RWPE1 (cell line): ENCODE measurements at regions not wholly inside any gene's neighbourhood (a gene's known extent, or its start where the extent isn't known, plus 50 kb on each side); places are given as distances from the start of the nearest gene placed in this dataset.

Experiments
- CTCF ChIA-PET: fragments of 350-600 bp; sonication (Branson Sonifier 250); formaldehyde crosslinking; extraction: SDS; loops from one replicate; lab custom pipeline; 2021; lab: Yijun Ruan, JAX
- POLR2A ChIA-PET: fragments of 400-600 bp; formaldehyde crosslinking; extraction: SDS; loops from one replicate; lab custom pipeline; 2020; ENCODE audit warnings: antibody characterized with exemption; ENCODE audit not compliant: low non-redundant PET; lab: Yijun Ruan, JAX
- DNase-seq: peaks from one replicate; pipeline ENCODE4 v3.0.0; 2012; ENCODE audit warnings: low spot score
- H3K27ac ChIP-seq: fragments of 450-650 bp; 2 replicates; pipeline ENCODE4 v1.5.1; 2017
- CTCF ChIP-seq: fragments of 450-650 bp; conservative IDR thresholded peaks from 2 replicates; pipeline ENCODE4 v1.5.1; 2017; ENCODE audit warnings: low read depth, mild to moderate bottlenecking

- ChIA-PET CTCF (interaction anchor here (0.6 to 0.7 kb wide), 2 partner anchors 137 to 447 kb away, joined by 3 to 5 read pairs; no protein-coding TSS in a partner anchor), POLR2A (no interaction called here)
Measured at GRCh38 chr5:68440651-68441050, 225.1 kb downstream of the PIK3R1 start.

GRCh38 chr5:68441309-68442073, 225.9 kb downstream of the PIK3R1 start:
- ChIA-PET CTCF (interaction anchor here (0.6 to 0.7 kb wide), 2 partner anchors 138 to 446 kb away, joined by 3 to 5 read pairs; no protein-coding TSS in a partner anchor), POLR2A (no interaction called here)
- no peak for TF ChIP-seq CTCF
- no peak for DNase-seq
- no peak overlapping the region for H3K27ac ChIP-seq

More at GRCh38 chr5:68440651-68441050, 225.1 kb downstream of the PIK3R1 start:
- H3K27ac ChIP-seq = no peak overlapping the region
- DNase-seq = no peak
- TF ChIP-seq CTCF = no peak

- no peak for DNase-seq
- CTCF ChIA-PET = interaction anchor here (0.6 kb wide), 1 partner anchor 650 kb away, joined by 4 read pairs; no protein-coding TSS in a partner anchor
- H3K27ac ChIP-seq = peak overlapping the region; percentile 70
- no peak for TF ChIP-seq CTCF
- POLR2A ChIA-PET = no interaction called here
Measured at GRCh38 chr5:68443091-68443490, 227.5 kb downstream of the PIK3R1 start.

GRCh38 chr5:68444048-68444447, 228.5 kb downstream of the PIK3R1 start:
- no peak for TF ChIP-seq CTCF
- CTCF ChIA-PET = no interaction called here
- POLR2A ChIA-PET = no interaction called here
- H3K27ac ChIP-seq = no peak overlapping the region
- DNase-seq = peak; percentile 37

GRCh38 chr5:68444833-68445232, 229.3 kb downstream of the PIK3R1 start:
- TF ChIP-seq CTCF = no peak
- no peak overlapping the region for H3K27ac ChIP-seq
- POLR2A ChIA-PET = no interaction called here
- CTCF ChIA-PET = no interaction called here
- no peak for DNase-seq

- ChIA-PET CTCF (interaction anchor here (0.8 kb wide), 1 partner anchor 9 kb away, joined by 3 read pairs; no protein-coding TSS in a partner anchor), POLR2A (no interaction called here)
Measured at GRCh38 chr5:68445257-68446069, 229.9 kb downstream of the PIK3R1 start.

More at GRCh38 chr5:68445257-68446069, 229.9 kb downstream of the PIK3R1 start:
- no peak for TF ChIP-seq CTCF
- H3K27ac ChIP-seq = no peak overlapping the region
- DNase-seq = no peak
